Colonic mucosa (tissue), 4 donors: ENCODE measurements at regions not wholly inside any gene's neighbourhood (a gene's known extent, or its start where the extent isn't known, plus 50 kb on each side); places are given as distances from the start of the nearest gene placed in this dataset.

ENCODE experiments used
- DNase-seq: peaks from one replicate; pipeline ENCODE4 v3.0.0-alpha.2; 2020
- H3K27ac ChIP-seq: fragments of 200-600 bp; one replicate; pipeline ENCODE4 v1.8.0; 2021
- H3K27me3 ChIP-seq: fragments of 200-600 bp; one replicate; pipeline ENCODE4 v1.8.0; 2021
- H3K36me3 ChIP-seq: fragments of 200-600 bp; one replicate; pipeline ENCODE4 v1.8.0; 2021
- H3K4me1 ChIP-seq: fragments of 200-600 bp; one replicate; pipeline ENCODE4 v1.8.0; 2021; ENCODE audit warnings: mild to moderate bottlenecking
- H3K4me3 ChIP-seq: fragments of 200-600 bp; one replicate; pipeline ENCODE4 v1.8.0; 2021
- H3K9ac ChIP-seq, 2 donors: one replicate each; pipeline ENCODE4 v1.7.0; 2013; ENCODE audit warnings: control low read depth in 2 of 2, low read depth in 2 of 2, low read length in 2 of 2
- H3K9me3 ChIP-seq: fragments of 200-600 bp; one replicate; pipeline ENCODE4 v1.8.0; 2021
- intact Hi-C: fragments of 100-400 bp; cut with DNase I; formaldehyde crosslinking; loops from one replicate; pipeline ENCODE4 v1.14.1; 2022
- TF ChIP-seq, protein P1 (sequence below): fragments of 200-600 bp; IDR thresholded peaks from one replicate; pipeline ENCODE4 v1.8.0; 2022; ENCODE audit warnings: antibody characterized with exemption, mild to moderate bottlenecking
- donor health status: healthy.
- donor health status: DM: no; HTN: no; CAD: no.
- donor health status: DM: no; HTN: no; CAD: no.

DNA sequence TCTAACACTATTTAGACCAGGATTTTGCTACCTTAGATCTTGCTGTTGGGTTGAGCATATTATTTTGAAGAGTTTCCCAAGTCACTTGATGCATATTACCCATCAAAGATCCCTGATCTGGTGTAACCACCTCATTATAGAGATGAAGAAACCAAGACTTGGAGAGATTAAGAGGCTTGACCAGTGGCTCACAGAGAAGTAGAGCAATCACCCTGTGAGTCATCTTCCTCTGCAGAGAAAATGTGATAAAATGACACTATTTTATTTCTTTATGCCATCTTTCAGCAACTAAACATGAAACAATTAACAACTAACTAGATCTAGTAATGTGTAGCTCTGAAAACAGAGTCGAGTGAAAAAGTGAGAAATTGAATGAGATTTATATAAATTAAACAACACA lies 76.1 kb downstream of the KIF4B start:
- DNase-seq, result no peak
- Histone ChIP-seq H3K4me3 (no peak overlapping the region), H3K27me3 (no peaks in the 10 kb centered on the region), H3K27ac (no peak overlapping the region), H3K36me3 (no peaks in the 10 kb centered on the region), H3K4me1 (no peaks in the 10 kb centered on the region), H3K9ac (no peak overlapping the region), H3K9me3 (no peaks in the 10 kb centered on the region)
- TF ChIP-seq, protein P1, sequence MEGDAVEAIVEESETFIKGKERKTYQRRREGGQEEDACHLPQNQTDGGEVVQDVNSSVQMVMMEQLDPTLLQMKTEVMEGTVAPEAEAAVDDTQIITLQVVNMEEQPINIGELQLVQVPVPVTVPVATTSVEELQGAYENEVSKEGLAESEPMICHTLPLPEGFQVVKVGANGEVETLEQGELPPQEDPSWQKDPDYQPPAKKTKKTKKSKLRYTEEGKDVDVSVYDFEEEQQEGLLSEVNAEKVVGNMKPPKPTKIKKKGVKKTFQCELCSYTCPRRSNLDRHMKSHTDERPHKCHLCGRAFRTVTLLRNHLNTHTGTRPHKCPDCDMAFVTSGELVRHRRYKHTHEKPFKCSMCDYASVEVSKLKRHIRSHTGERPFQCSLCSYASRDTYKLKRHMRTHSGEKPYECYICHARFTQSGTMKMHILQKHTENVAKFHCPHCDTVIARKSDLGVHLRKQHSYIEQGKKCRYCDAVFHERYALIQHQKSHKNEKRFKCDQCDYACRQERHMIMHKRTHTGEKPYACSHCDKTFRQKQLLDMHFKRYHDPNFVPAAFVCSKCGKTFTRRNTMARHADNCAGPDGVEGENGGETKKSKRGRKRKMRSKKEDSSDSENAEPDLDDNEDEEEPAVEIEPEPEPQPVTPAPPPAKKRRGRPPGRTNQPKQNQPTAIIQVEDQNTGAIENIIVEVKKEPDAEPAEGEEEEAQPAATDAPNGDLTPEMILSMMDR, result no peak
- intact Hi-C loops, result no loop called here

DNA sequence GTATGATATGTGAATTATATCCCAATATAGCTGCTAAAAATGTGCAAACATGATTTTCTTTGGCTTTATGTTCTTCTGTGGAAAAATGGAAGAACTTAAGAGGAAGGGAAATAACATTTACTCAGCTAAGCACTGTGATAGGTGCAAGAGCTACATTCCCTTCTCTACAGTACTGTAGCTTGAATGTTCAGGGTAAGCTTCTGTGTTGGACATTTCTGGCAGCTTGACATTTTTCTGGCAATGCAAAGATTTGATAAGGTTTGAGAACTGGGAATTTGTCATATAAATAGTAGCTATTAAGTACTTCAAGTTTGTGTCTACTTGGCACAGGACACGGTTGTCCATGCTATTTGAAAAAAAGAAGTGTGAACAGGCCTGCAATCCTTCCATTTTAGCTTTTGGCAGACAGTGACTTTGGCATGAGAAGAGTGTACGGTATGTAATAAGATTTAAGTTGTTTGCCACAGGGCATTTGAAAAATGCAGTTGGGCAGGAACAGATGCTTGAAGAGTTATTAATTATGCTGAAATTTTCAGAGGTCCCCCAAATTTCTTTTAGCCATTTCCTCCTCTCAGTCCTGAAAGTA lies 77.6 kb downstream of the KIF4B start:
- intact Hi-C loops, result no loop called here
- DNase-seq, result no peak
- no peaks in the 10 kb centered on the region for H3K4me1 ChIP-seq
- no peak overlapping the region for H3K4me3 ChIP-seq
- H3K36me3 ChIP-seq, result no peaks in the 10 kb centered on the region
- TF ChIP-seq, protein P1, result no peak
- H3K27ac ChIP-seq, result no peak overlapping the region
- no peaks in the 10 kb centered on the region for H3K9me3 ChIP-seq
- no peaks in the 10 kb centered on the region for H3K27me3 ChIP-seq
- no peak overlapping the region for H3K9ac ChIP-seq

DNA sequence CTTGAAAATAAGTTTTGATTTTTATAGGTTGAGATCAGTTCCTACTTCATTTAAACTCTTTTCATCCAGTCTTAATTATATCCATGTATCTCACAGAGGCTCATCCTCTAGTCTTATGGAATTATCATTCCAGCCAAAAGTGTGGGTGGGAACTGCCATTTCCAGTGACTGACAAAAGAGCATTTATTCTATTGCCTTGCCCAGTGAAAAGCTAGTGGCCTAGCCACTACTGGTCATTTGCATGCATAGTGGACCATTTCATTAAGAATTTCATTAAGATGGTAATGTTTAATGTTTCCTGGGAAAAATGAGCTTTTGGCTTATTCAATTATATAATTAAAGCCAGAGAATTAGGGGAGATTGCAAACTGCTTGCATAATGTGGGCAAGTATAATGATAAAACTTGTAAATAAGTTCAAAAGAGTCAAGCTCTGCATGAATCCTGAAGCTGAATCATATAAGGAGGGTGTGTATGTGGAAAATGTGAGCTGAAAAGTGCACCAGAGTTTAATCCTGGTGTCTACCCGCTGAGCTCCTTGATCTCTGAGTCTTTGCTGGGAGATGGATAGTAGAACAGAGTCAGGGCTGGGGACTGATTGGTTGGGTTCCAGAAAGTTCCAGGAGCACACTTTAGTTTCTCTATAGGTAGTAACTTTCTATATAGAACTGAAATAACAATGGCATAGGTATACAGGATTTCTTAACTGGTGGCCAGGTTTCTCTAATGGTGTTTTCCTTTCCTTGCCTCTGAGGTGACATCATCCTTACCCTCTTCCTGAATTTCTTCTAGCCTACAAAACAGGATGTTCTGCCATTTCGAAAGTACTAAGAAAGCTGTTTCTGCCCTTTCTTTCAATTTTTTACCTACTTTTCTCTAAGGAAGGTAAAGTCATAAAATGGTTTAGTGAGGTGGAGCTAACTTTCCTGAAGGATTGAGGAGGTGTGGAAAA lies 78.5 kb downstream of the KIF4B start:
- H3K27me3 ChIP-seq, result no peaks in the 10 kb centered on the region
- no peak overlapping the region for H3K27ac ChIP-seq
- H3K9me3 ChIP-seq, result no peaks in the 10 kb centered on the region
- no peaks in the 10 kb centered on the region for H3K4me1 ChIP-seq
- TF ChIP-seq, protein P1, result no peak
- no peak for DNase-seq
- no peak overlapping the region for H3K9ac ChIP-seq
- intact Hi-C loops, result no loop called here
- no peak overlapping the region for H3K4me3 ChIP-seq
- H3K36me3 ChIP-seq, result no peaks in the 10 kb centered on the region

DNA sequence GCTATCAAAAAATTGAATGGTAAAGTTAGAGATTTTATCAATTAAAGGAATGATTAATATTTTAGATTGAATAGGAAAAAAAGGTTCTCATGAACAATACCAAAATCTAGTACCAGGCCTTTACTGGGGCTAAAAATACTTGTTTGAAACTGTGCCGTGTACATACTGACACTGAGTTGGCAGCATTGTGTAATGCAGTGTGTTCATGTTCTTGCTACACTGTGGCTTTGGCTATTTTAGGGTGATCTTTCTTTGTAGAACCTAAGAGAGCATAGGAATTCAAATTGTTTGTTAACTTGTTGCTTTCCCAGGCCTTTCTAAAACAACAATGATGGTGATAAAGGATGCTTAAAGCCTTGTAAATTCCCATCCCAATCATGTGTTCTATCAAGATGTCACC lies 80.9 kb downstream of the KIF4B start:
- intact Hi-C loops, result no loop called here

DNA sequence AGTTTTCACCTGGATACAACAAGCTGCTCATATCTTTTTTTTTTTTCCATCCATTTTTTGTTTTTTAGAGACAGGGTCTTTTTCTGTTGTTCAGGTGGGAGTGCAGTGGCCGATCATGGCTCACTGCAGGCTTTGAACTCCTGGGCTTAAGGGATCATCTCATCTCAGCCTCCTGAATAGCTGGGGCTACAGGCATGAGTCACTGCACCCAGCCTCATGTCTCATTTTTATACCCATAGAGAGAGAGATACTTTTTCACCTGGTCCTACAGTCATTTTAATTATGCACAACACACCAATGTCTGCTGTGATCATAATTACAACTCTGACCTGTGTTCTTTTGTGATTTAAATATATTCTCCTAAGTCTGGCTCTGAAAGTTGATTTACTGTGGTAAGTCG lies 84.4 kb downstream of the KIF4B start:
- intact Hi-C loops, result no loop called here
- no peaks in the 10 kb centered on the region for H3K9me3 ChIP-seq
- TF ChIP-seq, protein P1, result no peak
- no peak overlapping the region for H3K9ac ChIP-seq
- no peaks in the 10 kb centered on the region for H3K36me3 ChIP-seq
- H3K27me3 ChIP-seq, result no peaks in the 10 kb centered on the region
- DNase-seq, result no peak
- no peaks in the 10 kb centered on the region for H3K4me1 ChIP-seq
- H3K27ac ChIP-seq, result no peak overlapping the region
- no peak overlapping the region for H3K4me3 ChIP-seq

More for the DNA sequence above, 80.9 kb downstream of the KIF4B start:
- H3K27me3 ChIP-seq, result no peaks in the 10 kb centered on the region
- TF ChIP-seq, protein P1, result no peak
- no peak overlapping the region for H3K27ac ChIP-seq
- no peak overlapping the region for H3K9ac ChIP-seq
- no peaks in the 10 kb centered on the region for H3K9me3 ChIP-seq
- H3K4me3 ChIP-seq, result no peak overlapping the region
- no peaks in the 10 kb centered on the region for H3K36me3 ChIP-seq
- no peaks in the 10 kb centered on the region for H3K4me1 ChIP-seq
- DNase-seq, result no peak
